NB4 (cell line): ENCODE measurements at regions not wholly inside any gene's neighbourhood (a gene's known extent, or its start where the extent isn't known, plus 50 kb on each side); places are given as distances from the start of the nearest gene placed in this dataset.

Experiments
- DNase-seq: peaks from one replicate; pipeline ENCODE4 v3.0.0; 2010; ENCODE audit warnings: low read depth
- H3K4me3 ChIP-seq: one replicate; pipeline ENCODE4 v1.5.1; 2011; ENCODE audit warnings: mild to moderate bottlenecking, low read depth, low read length, moderate library complexity
- MYC ChIP-seq: IDR thresholded peaks from 2 replicates; pipeline ENCODE4 v1.6.1; 2011; ENCODE audit warnings: low read depth, low read length
- POLR2A ChIP-seq: IDR thresholded peaks from 2 replicates; pipeline ENCODE4 v1.6.1; 2011; ENCODE audit warnings: mild to moderate bottlenecking; ENCODE audit not compliant: insufficient read length; ENCODE audit errors: extremely low read depth
- TF ChIP-seq, protein P1 (sequence below): IDR thresholded peaks from one replicate; pipeline ENCODE4 v1.5.1; 2012; ENCODE audit warnings: low read depth, low read length
- TF ChIP-seq, protein P2 (sequence below): IDR thresholded peaks from 2 replicates; pipeline ENCODE4 v1.6.1; 2011; ENCODE audit warnings: low read depth, low read length

DNA sequence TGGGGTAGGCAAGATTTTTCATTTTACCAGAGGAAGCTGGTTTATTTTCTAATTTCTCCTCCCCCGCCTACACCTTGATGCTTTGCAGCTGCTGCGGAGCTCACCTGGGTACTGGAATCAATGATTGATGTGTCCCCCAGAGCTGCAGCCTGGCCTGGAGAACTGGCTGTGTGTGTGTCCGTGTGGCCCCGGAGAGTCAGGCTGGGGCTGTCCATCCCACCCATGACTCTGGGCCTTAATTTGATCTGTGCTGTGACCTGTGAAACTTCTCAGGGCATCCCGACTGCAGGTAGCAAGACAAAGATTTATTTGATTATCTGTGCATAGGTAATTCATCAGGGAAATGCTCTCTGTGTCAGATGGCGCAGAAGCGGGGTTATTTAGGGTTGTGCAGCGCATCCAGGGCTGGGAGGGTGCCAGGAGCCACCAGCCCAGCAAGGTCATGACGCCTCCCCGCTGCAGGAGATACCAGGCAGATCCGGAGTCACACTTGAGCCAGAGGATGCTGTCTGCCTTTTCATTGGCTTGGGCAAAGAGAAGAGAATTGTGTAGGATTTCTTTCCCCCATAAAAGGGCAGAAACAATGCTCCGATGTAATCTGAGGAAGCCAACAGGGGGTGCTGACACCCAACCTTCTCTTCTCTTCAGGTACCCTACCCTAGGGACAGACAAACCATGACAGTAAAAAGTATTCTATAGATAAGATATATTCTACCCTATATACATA lies 346.6 kb downstream of the TSHZ3 start:
- no peak overlapping the region for H3K4me3 ChIP-seq
- TF ChIP-seq, protein P1, sequence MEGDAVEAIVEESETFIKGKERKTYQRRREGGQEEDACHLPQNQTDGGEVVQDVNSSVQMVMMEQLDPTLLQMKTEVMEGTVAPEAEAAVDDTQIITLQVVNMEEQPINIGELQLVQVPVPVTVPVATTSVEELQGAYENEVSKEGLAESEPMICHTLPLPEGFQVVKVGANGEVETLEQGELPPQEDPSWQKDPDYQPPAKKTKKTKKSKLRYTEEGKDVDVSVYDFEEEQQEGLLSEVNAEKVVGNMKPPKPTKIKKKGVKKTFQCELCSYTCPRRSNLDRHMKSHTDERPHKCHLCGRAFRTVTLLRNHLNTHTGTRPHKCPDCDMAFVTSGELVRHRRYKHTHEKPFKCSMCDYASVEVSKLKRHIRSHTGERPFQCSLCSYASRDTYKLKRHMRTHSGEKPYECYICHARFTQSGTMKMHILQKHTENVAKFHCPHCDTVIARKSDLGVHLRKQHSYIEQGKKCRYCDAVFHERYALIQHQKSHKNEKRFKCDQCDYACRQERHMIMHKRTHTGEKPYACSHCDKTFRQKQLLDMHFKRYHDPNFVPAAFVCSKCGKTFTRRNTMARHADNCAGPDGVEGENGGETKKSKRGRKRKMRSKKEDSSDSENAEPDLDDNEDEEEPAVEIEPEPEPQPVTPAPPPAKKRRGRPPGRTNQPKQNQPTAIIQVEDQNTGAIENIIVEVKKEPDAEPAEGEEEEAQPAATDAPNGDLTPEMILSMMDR: no peak
- TF ChIP-seq, protein P2, sequence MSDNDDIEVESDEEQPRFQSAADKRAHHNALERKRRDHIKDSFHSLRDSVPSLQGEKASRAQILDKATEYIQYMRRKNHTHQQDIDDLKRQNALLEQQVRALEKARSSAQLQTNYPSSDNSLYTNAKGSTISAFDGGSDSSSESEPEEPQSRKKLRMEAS: no peak
- no peak for DNase-seq

DNA sequence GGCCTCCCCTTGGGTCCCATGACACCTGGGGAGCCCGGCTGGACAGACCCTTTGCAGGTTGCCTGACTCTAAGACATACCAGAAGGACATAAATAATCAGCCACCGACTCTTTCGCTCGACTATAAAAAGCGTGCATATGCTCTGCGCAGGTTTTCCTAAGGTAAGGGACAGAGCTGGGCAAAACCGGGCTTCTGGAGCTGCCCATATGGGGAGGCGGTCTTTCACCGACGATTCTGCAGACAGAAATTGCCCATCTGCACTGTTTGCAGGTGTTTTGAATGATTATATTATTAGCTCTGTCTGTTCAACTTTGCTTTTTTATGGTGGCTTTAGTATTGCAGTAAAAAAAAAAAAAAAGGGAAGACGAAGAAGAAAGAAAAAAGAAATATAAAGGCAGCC lies 347.2 kb downstream of the TSHZ3 start:
- no peak for DNase-seq
- TF ChIP-seq MYC: no peak
- TF ChIP-seq, protein P2: no peak
- no peak for TF ChIP-seq POLR2A
- TF ChIP-seq, protein P1: no peak
- H3K4me3 ChIP-seq: no peak overlapping the region

DNA sequence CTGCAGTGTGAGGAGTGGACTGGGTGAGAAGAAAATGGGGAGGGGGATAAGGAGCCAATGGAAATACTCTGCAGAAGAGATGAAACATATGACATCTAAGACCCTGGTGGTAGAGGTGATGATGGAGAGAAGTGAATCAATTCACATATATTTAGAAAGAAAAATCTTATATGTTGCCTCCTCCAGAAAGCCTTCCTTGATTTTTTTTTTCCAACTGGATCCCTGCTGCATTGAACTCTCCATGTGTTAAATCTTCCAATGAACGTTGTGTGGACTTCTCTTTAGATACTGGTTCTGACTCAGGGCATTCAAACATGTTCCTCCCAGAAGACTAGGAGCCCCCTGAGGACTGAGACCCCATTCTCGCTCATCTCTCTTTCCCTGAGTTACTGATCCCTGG lies 348.3 kb downstream of the TSHZ3 start:
- TF ChIP-seq POLR2A (no peak), MYC (no peak)
- TF ChIP-seq, protein P1: no peak
- TF ChIP-seq, protein P2: no peak
- no peak overlapping the region for H3K4me3 ChIP-seq
- DNase-seq: no peak

DNA sequence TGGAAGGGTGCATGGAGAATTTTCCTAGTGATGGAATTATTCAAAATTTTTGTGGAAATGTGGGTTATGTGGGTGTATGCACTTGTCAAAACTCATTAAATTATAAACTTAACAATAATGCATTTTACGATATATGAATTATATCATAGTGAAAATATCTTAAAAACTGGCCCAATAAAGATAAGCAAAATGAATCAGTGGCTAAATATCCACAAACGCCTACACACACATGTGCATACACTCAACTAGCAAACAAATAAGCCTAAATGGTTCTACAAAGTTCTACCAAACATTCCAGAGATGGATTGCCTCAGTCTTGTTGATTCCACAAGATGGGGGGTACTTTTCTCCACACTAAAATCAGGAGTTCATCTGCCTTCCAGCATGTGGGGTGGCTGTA lies 349.5 kb downstream of the TSHZ3 start:
- no peak overlapping the region for H3K4me3 ChIP-seq
- TF ChIP-seq, protein P1: no peak
- no peak for TF ChIP-seq POLR2A
- no peak for TF ChIP-seq MYC
- TF ChIP-seq, protein P2: no peak
- no peak for DNase-seq

DNA sequence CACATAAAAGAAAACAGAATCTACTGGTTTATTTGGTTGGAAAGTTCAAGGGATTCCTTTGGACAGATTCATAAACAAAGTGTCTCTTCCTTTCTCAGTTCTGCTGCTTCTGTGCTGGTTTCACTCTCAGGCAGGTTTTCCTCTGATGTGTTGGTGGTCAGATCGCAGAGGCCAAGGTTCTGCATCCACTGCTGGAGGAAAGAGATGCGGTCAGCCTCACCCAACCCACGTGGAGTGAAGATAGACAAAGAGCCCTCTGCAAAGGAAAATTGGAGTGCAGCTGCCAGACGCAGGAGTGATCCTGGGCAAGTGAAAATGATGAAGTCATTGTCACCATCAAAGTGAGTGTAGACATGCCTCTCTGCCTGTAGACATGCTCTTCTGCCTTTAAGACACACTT lies 352.0 kb downstream of the TSHZ3 start:
- TF ChIP-seq MYC: no peak
- TF ChIP-seq, protein P2: no peak
- TF ChIP-seq, protein P1: no peak
- TF ChIP-seq POLR2A: no peak

More for the DNA sequence above, 352.0 kb downstream of the TSHZ3 start:
- H3K4me3 ChIP-seq: no peak overlapping the region
- DNase-seq: no peak
